A549 (cell line): ENCODE measurements at regions not wholly inside any gene's neighbourhood (a gene's known extent, or its start where the extent isn't known, plus 50 kb on each side); places are given as distances from the start of the nearest gene placed in this dataset.

Source experiments
- ATAC-seq, 2 experiments: fragments of 200-7000 bp in 1 of 2; fragments of >200 bp in 1 of 2; cut with Nextera tagmentation in 1 of 2; cut with Tn5 transposase in 1 of 2; 3 replicates each; pipeline versions ENCODE4 v1.8.0 to v1.9.1; 2018 to 2020; ENCODE audit warnings: mild to moderate bottlenecking in 1 of 2, moderate library complexity in 1 of 2
- CTCF ChIA-PET: fragments of 300-600 bp; sonication (Branson Sonifier 250); formaldehyde crosslinking; extraction: SDS; loops from one replicate; lab custom pipeline; 2021; ENCODE audit warnings: antibody characterized with exemption, inconsistent platforms; lab: Yijun Ruan, JAX
- POLR2A ChIA-PET: fragments of 350-600 bp; formaldehyde crosslinking; extraction: SDS; loops from one replicate; lab custom pipeline; 2021; ENCODE audit warnings: antibody characterized with exemption, inconsistent platforms; lab: Yijun Ruan, JAX
- DNase-seq, 2 experiments: peaks; one replicate each; pipeline versions ENCODE4 v3.0.0 to v3.0.0-alpha.2; 2011 to 2016; ENCODE audit warnings: low read depth in 1 of 2, low spot score in 1 of 2
- FAIRE-seq: peaks from 2 replicates; lab custom pipeline; 2011; peaks lifted over from hg19 to GRCh38; lab: Jason Lieb, UNC
- H3K27ac ChIP-seq, 2 experiments: fragments of >200 bp; sonication (Bioruptor Twin); formaldehyde crosslinking; 3 replicates each; pipeline ENCODE4 v1.5.1; 2016 to 2017
- H3K4me1 ChIP-seq: fragments of >200 bp; sonication (Bioruptor Twin); formaldehyde crosslinking; 3 replicates; pipeline ENCODE4 v1.6.1; 2016
- H3K4me2 ChIP-seq: fragments of >200 bp; sonication (Bioruptor Twin); formaldehyde crosslinking; 3 replicates; pipeline ENCODE4 v1.6.1; 2016
- H3K4me3 ChIP-seq: fragments of >200 bp; sonication (Bioruptor Twin); formaldehyde crosslinking; 3 replicates; pipeline ENCODE4 v1.5.1; 2016
- H3K9me3 ChIP-seq: fragments of >200 bp; sonication (Bioruptor Twin); formaldehyde crosslinking; 3 replicates; pipeline ENCODE4 v1.6.1; 2016
- BHLHE40 ChIP-seq: IDR thresholded peaks from 2 replicates; pipeline ENCODE4 v1.6.1; 2012; ENCODE audit warnings: low read depth, low read length, inconsistent platforms
- CBX2 ChIP-seq: fragments of 200-600 bp; sonication (generic); IDR thresholded peaks from 2 replicates; pipeline ENCODE4 v1.6.1; 2016; ENCODE audit warnings: low read depth, mild to moderate bottlenecking, borderline replicate concordance
- CBX8 ChIP-seq: fragments of 200-600 bp; sonication (generic); IDR thresholded peaks from 2 replicates; pipeline ENCODE4 v1.6.1; 2016
- E2F6 ChIP-seq: IDR thresholded peaks from 2 replicates; pipeline ENCODE4 v1.6.1; 2012; ENCODE audit warnings: low read depth, borderline replicate concordance
- EHMT2 ChIP-seq: fragments of 200-600 bp; sonication (generic); IDR thresholded peaks from 2 replicates; pipeline ENCODE4 v1.6.1; 2016; ENCODE audit warnings: antibody characterized with exemption, low read depth, mild to moderate bottlenecking, moderate library complexity
- ELK1 ChIP-seq: fragments of 150-350 bp; IDR thresholded peaks from 2 replicates; pipeline ENCODE4 v1.6.1; 2014; ENCODE audit warnings: low read depth, mild to moderate bottlenecking, low read length
- EP300 ChIP-seq, 2 experiments: fragments of >200 bp; sonication (Bioruptor Twin); formaldehyde crosslinking; IDR thresholded peaks; 2 replicates in 1 of 2; 3 replicates in 1 of 2; pipeline ENCODE4 v1.6.1; 2016 to 2017
- GATA3 ChIP-seq: IDR thresholded peaks from 2 replicates; pipeline ENCODE4 v1.6.1; 2012; ENCODE audit warnings: borderline replicate concordance
- HOXA7 ChIP-seq: fragments of 250-450 bp; sonication (Bioruptor Pico); IDR thresholded peaks from 2 replicates; pipeline ENCODE4 v1.5.0; 2020; ENCODE audit warnings: mild to moderate bottlenecking, moderate library complexity
- HOXB5 ChIP-seq: fragments of 250-450 bp; sonication (Bioruptor Pico); IDR thresholded peaks from 2 replicates; pipeline ENCODE4 v1.5.0; 2020; ENCODE audit warnings: mild to moderate bottlenecking, moderate library complexity
- JUN ChIP-seq, 2 experiments: fragments of >200 bp; sonication (Bioruptor Twin); formaldehyde crosslinking; IDR thresholded peaks; 2 replicates in 1 of 2; 3 replicates in 1 of 2; pipeline ENCODE4 v1.6.1; 2016 to 2017
- MYC ChIP-seq: IDR thresholded peaks from 2 replicates; pipeline ENCODE4 v1.6.1; 2012; ENCODE audit warnings: mild to moderate bottlenecking, inconsistent platforms, low read length, improper control_type of control experiment, borderline replicate concordance
- PBX3 ChIP-seq: IDR thresholded peaks from 2 replicates; pipeline ENCODE4 v1.6.1; 2012
- RARB ChIP-seq: fragments of 250-450 bp; sonication (Bioruptor Pico); IDR thresholded peaks from 2 replicates; pipeline ENCODE4 v1.8.0; 2021; ENCODE audit warnings: mild to moderate bottlenecking, moderate library complexity
- RNF2 ChIP-seq: fragments of 200-600 bp; sonication (generic); IDR thresholded peaks from 2 replicates; pipeline ENCODE4 v1.6.1; 2016; ENCODE audit warnings: low read depth, mild to moderate bottlenecking, antibody characterized with exemption, moderate library complexity, borderline replicate concordance
- SMC3 ChIP-seq: fragments of >200 bp; sonication (Bioruptor Twin); formaldehyde crosslinking; IDR thresholded peaks from 3 replicates; pipeline ENCODE4 v1.6.1; 2018; ENCODE audit warnings: inconsistent platforms
- SREBF2 ChIP-seq: fragments of 450-650 bp; IDR thresholded peaks from 2 replicates; pipeline ENCODE4 v1.6.1; 2014; ENCODE audit warnings: mild to moderate bottlenecking, moderate library complexity
- ZNF302 ChIP-seq: fragments of 250-450 bp; sonication (Bioruptor Pico); IDR thresholded peaks from 2 replicates; pipeline ENCODE4 v1.9.0; 2021; ENCODE audit warnings: inconsistent platforms, mild to moderate bottlenecking, moderate library complexity
- WGBS: methylation state at CpG from one replicate; pipeline ENCODE4 v1.1.6; 2017; ENCODE audit errors: missing lambda C conversion rate; 5-methylcytosine and 5-hydroxymethylcytosine counted together
- TF ChIP-seq, protein P1 (sequence below): fragments of 450-650 bp; IDR thresholded peaks from 2 replicates; pipeline ENCODE4 v1.6.1; 2014; ENCODE audit warnings: antibody characterized with exemption
- TF ChIP-seq, protein P2 (sequence below): fragments of 250-450 bp; sonication (Bioruptor Pico); IDR thresholded peaks from 2 replicates; pipeline ENCODE4 v1.5.0; 2020; ENCODE audit warnings: low read depth, mild to moderate bottlenecking, moderate library complexity
- TF ChIP-seq, protein P3 (sequence below): IDR thresholded peaks from 2 replicates; pipeline ENCODE4 v1.6.1; 2012
- TF ChIP-seq, protein P4 (sequence below): fragments of >200 bp; sonication (Bioruptor Twin); formaldehyde crosslinking; IDR thresholded peaks from 3 replicates; pipeline ENCODE4 v1.5.1; 2016

DNA sequence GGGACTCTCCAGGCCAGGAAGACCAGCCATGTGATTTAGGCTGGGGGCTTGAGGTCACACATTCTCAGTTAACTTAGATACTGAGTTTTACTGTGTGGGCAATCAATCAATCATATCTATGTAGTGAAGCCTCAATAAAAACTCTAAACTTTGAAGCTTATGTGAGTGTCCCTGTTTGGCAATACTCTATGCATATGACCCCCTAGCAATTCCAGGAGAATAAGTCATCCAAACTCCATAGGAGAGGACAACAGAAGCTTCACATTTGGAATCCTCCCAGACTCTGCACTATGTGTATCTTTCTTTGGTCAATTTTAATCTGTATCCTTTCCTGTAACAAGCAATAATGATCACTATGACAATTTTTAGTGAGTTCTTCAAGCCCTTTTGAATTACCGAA, 216.8 kb upstream of the RGMB start:
- DNase-seq = no peak
- H3K4me2 ChIP-seq = no peak overlapping the region
- no peak for ATAC-seq
- no peak for FAIRE-seq
- H3K4me3 ChIP-seq = no peak overlapping the region
- no peaks in the 10 kb centered on the region for H3K4me1 ChIP-seq
- H3K9me3 ChIP-seq = no peaks in the 10 kb centered on the region
- TF ChIP-seq RARB (CRISPR knock-in tag) (no peak), ZNF302 (no peak), E2F6 (no peak), MYC (no peak), PBX3 (no peak), SREBF2 (no peak), BHLHE40 (no peak), RNF2 (no peak), CBX2 (no peak), ELK1 (no peak), CBX8 (no peak), SMC3 (no peak)
- WGBS = 58% methylated on average over 1 of the region's 1 CpG
- CTCF ChIA-PET = no interaction called here
- POLR2A ChIA-PET = no interaction called here
- H3K27ac ChIP-seq = no peak overlapping the region

GRCh38 chr5:98557916-98558315, 215.5 kb upstream of the RGMB start:
- no peak overlapping the region for H3K4me3 ChIP-seq
- TF ChIP-seq, protein P1, sequence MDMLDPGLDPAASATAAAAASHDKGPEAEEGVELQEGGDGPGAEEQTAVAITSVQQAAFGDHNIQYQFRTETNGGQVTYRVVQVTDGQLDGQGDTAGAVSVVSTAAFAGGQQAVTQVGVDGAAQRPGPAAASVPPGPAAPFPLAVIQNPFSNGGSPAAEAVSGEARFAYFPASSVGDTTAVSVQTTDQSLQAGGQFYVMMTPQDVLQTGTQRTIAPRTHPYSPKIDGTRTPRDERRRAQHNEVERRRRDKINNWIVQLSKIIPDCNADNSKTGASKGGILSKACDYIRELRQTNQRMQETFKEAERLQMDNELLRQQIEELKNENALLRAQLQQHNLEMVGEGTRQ = no peak
- TF ChIP-seq HOXB5 (CRISPR knock-in tag) (no peak), JUN (IDR thresholded peaks at IDR 0.05) (no peak), MYC (no peak), HOXA7 (CRISPR knock-in tag) (no peak), RARB (CRISPR knock-in tag) (no peak), EHMT2 (no peak), GATA3 (no peak), EP300 (IDR thresholded peaks at IDR 0.05) (no peak), ELK1 (no peak)
- TF ChIP-seq, protein P2, sequence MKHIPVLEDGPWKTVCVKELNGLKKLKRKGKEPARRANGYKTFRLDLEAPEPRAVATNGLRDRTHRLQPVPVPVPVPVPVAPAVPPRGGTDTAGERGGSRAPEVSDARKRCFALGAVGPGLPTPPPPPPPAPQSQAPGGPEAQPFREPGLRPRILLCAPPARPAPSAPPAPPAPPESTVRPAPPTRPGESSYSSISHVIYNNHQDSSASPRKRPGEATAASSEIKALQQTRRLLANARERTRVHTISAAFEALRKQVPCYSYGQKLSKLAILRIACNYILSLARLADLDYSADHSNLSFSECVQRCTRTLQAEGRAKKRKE (CRISPR knock-in tag) = no peak
- TF ChIP-seq, protein P3, sequence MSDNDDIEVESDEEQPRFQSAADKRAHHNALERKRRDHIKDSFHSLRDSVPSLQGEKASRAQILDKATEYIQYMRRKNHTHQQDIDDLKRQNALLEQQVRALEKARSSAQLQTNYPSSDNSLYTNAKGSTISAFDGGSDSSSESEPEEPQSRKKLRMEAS = no peak
- TF ChIP-seq, protein P4, sequence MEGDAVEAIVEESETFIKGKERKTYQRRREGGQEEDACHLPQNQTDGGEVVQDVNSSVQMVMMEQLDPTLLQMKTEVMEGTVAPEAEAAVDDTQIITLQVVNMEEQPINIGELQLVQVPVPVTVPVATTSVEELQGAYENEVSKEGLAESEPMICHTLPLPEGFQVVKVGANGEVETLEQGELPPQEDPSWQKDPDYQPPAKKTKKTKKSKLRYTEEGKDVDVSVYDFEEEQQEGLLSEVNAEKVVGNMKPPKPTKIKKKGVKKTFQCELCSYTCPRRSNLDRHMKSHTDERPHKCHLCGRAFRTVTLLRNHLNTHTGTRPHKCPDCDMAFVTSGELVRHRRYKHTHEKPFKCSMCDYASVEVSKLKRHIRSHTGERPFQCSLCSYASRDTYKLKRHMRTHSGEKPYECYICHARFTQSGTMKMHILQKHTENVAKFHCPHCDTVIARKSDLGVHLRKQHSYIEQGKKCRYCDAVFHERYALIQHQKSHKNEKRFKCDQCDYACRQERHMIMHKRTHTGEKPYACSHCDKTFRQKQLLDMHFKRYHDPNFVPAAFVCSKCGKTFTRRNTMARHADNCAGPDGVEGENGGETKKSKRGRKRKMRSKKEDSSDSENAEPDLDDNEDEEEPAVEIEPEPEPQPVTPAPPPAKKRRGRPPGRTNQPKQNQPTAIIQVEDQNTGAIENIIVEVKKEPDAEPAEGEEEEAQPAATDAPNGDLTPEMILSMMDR = no peak
- H3K9me3 ChIP-seq = no peaks in the 10 kb centered on the region
- ATAC-seq (no peak), DNase-seq (no peak), FAIRE-seq (no peak)
- H3K4me1 ChIP-seq = no peaks in the 10 kb centered on the region
- H3K27ac ChIP-seq = no peak overlapping the region
- POLR2A ChIA-PET = no interaction called here
- no peak overlapping the region for H3K4me2 ChIP-seq
- CTCF ChIA-PET = no interaction called here
